Body of pancreas (tissue), 4 donors: ENCODE measurements at regions not wholly inside any gene's neighbourhood (a gene's known extent, or its start where the extent isn't known, plus 50 kb on each side); places are given as distances from the start of the nearest gene placed in this dataset.

Experiments
- ATAC-seq: fragments of 150-250 bp; one replicate; pipeline ENCODE4 v1.9.1; 2016
- DNase-seq, 4 donors: peaks; one replicate each; pipeline ENCODE4 v3.0.0-alpha.2; 2019
- H3K27ac ChIP-seq, 4 donors: fragments of 200-600 bp; sonication (generic); 1 replicate in 3 of 4; 2 replicates in 1 of 4; pipeline versions ENCODE4 v1.5.1 to v1.6.1; 2016 to 2019; ENCODE audit warnings: mild to moderate bottlenecking in 1 of 4, mixed read lengths in 1 of 4, moderate library complexity in 1 of 4
- H3K27me3 ChIP-seq, 2 donors: fragments of 200-600 bp; sonication (generic); one replicate each; pipeline ENCODE4 v1.6.0; 2016; ENCODE audit warnings: mild to moderate bottlenecking in 1 of 2
- H3K36me3 ChIP-seq, 2 donors: fragments of 200-600 bp; sonication (generic); replicated peaks in 1 of 2; 2 replicates each; pipeline ENCODE4 v1.5.1; 2016; ENCODE audit warnings: low read depth in 2 of 2; ENCODE audit not compliant: insufficient read depth in 1 of 2
- H3K4me1 ChIP-seq: fragments of 200-600 bp; sonication (generic); one replicate; pipeline ENCODE4 v1.6.0; 2016
- H3K4me3 ChIP-seq, 2 donors: fragments of 200-600 bp; sonication (generic); 1 replicate in 1 of 2; 2 replicates in 1 of 2; pipeline ENCODE4 v1.5.1; 2016 to 2019
- H3K9me3 ChIP-seq, 3 donors: fragments of 200-600 bp; sonication (generic); 1 replicate in 2 of 3; 2 replicates in 1 of 3; pipeline ENCODE4 v1.5.1; 2016
- CTCF ChIP-seq, 7 experiments: fragments of 450-650 bp in 4 of 7; fragments of 200-600 bp in 3 of 7; sonication (generic) in 3 of 7; IDR thresholded peaks; one replicate each; pipeline ENCODE4 v1.5.1; 2016 to 2019; ENCODE audit warnings: antibody characterized with exemption in 7 of 7
- POLR2A ChIP-seq, 3 donors: fragments of 450-650 bp; IDR thresholded peaks; one replicate each; pipeline ENCODE4 v1.6.1; 2016; ENCODE audit warnings: antibody characterized with exemption in 3 of 3, mild to moderate bottlenecking in 2 of 3
- WGBS, 2 donors: methylation state at CpG; one replicate each; pipeline ENCODE4 v1.1.5; 2017; 5-methylcytosine and 5-hydroxymethylcytosine counted together
- intact Hi-C: fragments of 100-400 bp; cut with DNase I; formaldehyde crosslinking; loops from one replicate; pipeline ENCODE4 v1.15.1; 2023

DNA sequence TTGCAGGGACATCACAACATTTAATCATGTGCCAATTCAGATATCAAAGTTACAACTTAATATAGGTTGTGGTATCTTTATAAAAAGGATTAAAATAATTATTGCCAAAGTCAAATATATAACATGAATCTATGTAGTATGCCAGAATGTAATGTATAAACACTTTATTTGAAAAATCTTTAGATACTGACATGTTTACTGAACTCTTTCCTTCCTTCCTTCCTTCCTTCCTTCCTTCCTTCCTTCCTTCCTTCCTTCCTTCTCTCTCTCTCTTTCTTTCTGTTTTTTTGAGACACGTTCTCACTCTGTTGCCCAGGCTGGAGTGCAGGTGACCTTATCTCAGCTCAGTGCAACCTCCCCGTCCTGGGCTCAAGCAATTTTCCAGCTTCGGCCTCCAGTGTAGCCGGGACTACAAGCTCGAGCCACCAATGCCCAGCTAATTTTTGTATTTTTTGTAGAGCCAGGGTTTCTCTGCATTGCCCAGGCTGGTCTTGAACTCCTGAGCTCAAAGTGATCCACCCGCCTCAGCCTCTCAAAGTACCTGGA, 496.8 kb upstream of the CITED2 start:
- DNase-seq = no peak
- H3K27ac ChIP-seq = no peak overlapping the region
- no peaks in the 10 kb centered on the region for H3K27me3 ChIP-seq
- no peak for ATAC-seq
- H3K4me3 ChIP-seq = no peak overlapping the region
- no peaks in the 10 kb centered on the region for H3K4me1 ChIP-seq
- 75 to 90% methylated on average over 6 of the region's 6 CpGs for WGBS, 2 donors
- intact Hi-C loops = no loop called here
- no peaks in the 10 kb centered on the region for H3K9me3 ChIP-seq
- H3K36me3 ChIP-seq = no peaks in the 10 kb centered on the region
- TF ChIP-seq POLR2A (IDR thresholded peaks at IDR 0.05) (no peak), CTCF (IDR thresholded peaks at IDR 0.05) (no peak)

- Histone ChIP-seq H3K4me3 (no peak overlapping the region), H3K4me1 (no peaks in the 10 kb centered on the region), H3K9me3 (no peaks in the 10 kb centered on the region), H3K36me3 (no peaks in the 10 kb centered on the region), H3K27ac (no peak overlapping the region), H3K27me3 (no peaks in the 10 kb centered on the region)
- ATAC-seq (no peak), DNase-seq (no peak)
- intact Hi-C loops = no loop called here
- TF ChIP-seq CTCF (IDR thresholded peaks at IDR 0.05) = no peak
- TF ChIP-seq POLR2A (IDR thresholded peaks at IDR 0.05) = no peak
- 53 to 67% methylated on average over 2 of the region's 2 CpGs for WGBS, 2 donors
Observed at GRCh38 chr6:139868576-139868975, 494.1 kb upstream of the CITED2 start.

- Histone ChIP-seq H3K27ac (peak overlapping the region in 1 of 4 donors; percentile 13), H3K27me3 (no peaks in the 10 kb centered on the region), H3K4me3 (no peak overlapping the region), H3K4me1 (no peaks in the 10 kb centered on the region), H3K9me3 (no peaks in the 10 kb centered on the region), H3K36me3 (no peaks in the 10 kb centered on the region)
- TF ChIP-seq CTCF (IDR thresholded peaks at IDR 0.05) = no peak
- no peak for TF ChIP-seq POLR2A (IDR thresholded peaks at IDR 0.05)
- WGBS, 2 donors = 33 to 46% methylated on average over 1 of the region's 1 CpG
- ATAC-seq = no peak
- intact Hi-C loops = no loop called here
- no peak for DNase-seq
Observed at GRCh38 chr6:139863964-139864363, 489.5 kb upstream of the CITED2 start.

DNA sequence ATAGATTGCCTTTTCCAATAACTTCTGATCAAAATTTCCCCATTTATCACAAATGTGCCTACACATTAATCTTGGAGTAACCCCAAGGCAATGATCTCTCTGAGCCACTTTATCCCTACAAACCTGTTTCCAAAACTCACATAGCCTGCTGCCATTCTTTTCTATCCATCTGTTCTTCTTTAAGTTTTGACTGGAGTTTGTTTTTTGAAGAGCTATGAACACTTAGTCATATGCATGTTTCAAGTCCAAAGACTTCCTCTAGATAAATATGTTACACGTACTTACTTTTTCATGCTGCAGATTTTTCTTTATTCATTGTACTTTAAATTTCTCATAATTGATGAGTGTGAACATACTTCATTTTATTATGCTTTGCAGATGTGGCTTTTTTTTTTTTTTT, 488.9 kb upstream of the CITED2 start:
- H3K4me3 ChIP-seq = no peak overlapping the region
- no peaks in the 10 kb centered on the region for H3K27me3 ChIP-seq
- H3K36me3 ChIP-seq = no peaks in the 10 kb centered on the region
- intact Hi-C loops = no loop called here
- no peak for TF ChIP-seq CTCF (IDR thresholded peaks at IDR 0.05)
- TF ChIP-seq POLR2A (IDR thresholded peaks at IDR 0.05) = no peak
- WGBS, 2 donors = 78 to 88% methylated on average over 1 of the region's 1 CpG
- H3K27ac ChIP-seq = no peak overlapping the region
- ATAC-seq (no peak), DNase-seq (no peak)
- H3K4me1 ChIP-seq = no peaks in the 10 kb centered on the region
- no peaks in the 10 kb centered on the region for H3K9me3 ChIP-seq

- H3K27me3 ChIP-seq = no peaks in the 10 kb centered on the region
- H3K27ac ChIP-seq = no peak overlapping the region
- no peaks in the 10 kb centered on the region for H3K9me3 ChIP-seq
- DNase-seq (no peak), ATAC-seq (no peak)
- intact Hi-C loops = no loop called here
- H3K4me3 ChIP-seq = no peak overlapping the region
- 55 to 56% methylated on average over 2 of the region's 2 CpGs for WGBS, 2 donors
- H3K36me3 ChIP-seq = no peaks in the 10 kb centered on the region
- TF ChIP-seq CTCF (IDR thresholded peaks at IDR 0.05) (no peak), POLR2A (IDR thresholded peaks at IDR 0.05) (no peak)
- H3K4me1 ChIP-seq = no peaks in the 10 kb centered on the region
Observed at GRCh38 chr6:139862311-139862710, 487.9 kb upstream of the CITED2 start.
